Omental fat pad (tissue), 3 donors: ENCODE measurements at regions not wholly inside any gene's neighbourhood (a gene's known extent, or its start where the extent isn't known, plus 50 kb on each side); places are given as distances from the start of the nearest gene placed in this dataset.
"Not testable (repeated sequence)": the region's sequence is repeated elsewhere in the genome, so short reads cannot be mapped to it uniquely, and the experiment has no call there.

Experiments used
- ATAC-seq: fragments of 150-250 bp; one replicate; pipeline ENCODE4 v1.9.1; 2016; ENCODE audit warnings: mild to moderate bottlenecking, moderate library complexity; ENCODE audit not compliant: low FRiP score
- DNase-seq: peaks from one replicate; pipeline ENCODE4 v3.0.0-alpha.2; 2019; ENCODE audit warnings: low spot score
- CTCF ChIP-seq, 3 donors: fragments of 450-650 bp; IDR thresholded peaks; one replicate each; pipeline ENCODE4 v1.5.1; 2016 to 2017; ENCODE audit warnings: antibody characterized with exemption in 3 of 3, mild to moderate bottlenecking in 3 of 3, moderate library complexity in 2 of 3

- no peak for ATAC-seq
- TF ChIP-seq CTCF (IDR thresholded peaks at IDR 0.05), result no peak
- DNase-seq, result no peak
Measured at GRCh38 chr12:66753810-66754209, 74.9 kb upstream of the GRIP1 start.

GRCh38 chr12:66755727-66756395 is 77.0 kb upstream of the GRIP1 start:
- ATAC-seq, result no peak
- no peak for TF ChIP-seq CTCF (IDR thresholded peaks at IDR 0.05)
- DNase-seq, result no peak

GRCh38 chr12:66756631-66757030 is 77.8 kb upstream of the GRIP1 start:
- ATAC-seq, result no peak
- TF ChIP-seq CTCF (IDR thresholded peaks at IDR 0.05), result no peak
- no peak for DNase-seq

DNA sequence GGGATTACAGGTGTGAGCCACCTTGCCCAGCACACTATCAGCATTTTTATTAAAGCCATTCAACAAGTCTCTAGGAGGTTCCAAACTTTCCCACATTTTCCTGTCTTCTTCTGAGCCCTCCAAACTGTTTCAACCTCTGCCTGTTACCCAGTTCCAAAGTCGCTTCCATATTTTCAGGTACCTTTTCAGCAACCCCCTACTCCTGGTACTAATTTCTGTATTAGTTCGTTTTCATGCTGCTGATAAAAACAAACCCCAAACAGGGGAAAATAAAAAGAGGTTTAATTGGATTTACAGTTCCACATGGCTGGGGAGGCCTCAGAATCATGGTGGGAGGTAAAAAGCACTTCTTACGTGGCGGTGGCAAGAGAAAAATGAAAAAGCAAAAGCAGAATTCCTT is 81.2 kb upstream of the GRIP1 start:
- not testable (repeated sequence) for ATAC-seq, DNase-seq

DNA sequence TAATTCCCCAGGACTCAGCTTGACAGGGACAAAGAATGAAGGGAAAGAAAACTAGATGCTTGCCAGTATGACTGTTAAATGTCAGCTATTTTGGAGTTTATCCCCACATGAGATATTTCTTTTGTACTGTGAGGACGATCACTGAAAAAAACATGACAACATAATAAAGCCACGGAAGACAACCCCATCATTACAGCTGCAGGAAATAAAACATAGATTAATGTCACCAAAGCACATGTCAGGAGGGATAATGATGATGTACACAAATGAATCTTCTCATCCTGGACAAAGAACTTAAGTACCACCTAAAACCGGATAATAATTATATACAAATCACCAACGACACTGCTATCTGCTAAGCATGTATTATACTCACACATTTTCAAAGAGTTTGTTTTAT is 84.6 kb upstream of the GRIP1 start:
- DNase-seq, result no peak
- no peak for ATAC-seq
- no peak for TF ChIP-seq CTCF (IDR thresholded peaks at IDR 0.05)

- TF ChIP-seq CTCF (IDR thresholded peaks at IDR 0.05), result no peak
- ATAC-seq, result no peak
- DNase-seq, result no peak
Measured at GRCh38 chr12:66765204-66765603, 86.3 kb upstream of the GRIP1 start.

- TF ChIP-seq CTCF (IDR thresholded peaks at IDR 0.05), result no peak
- no peak for ATAC-seq
- no peak for DNase-seq
Measured at GRCh38 chr12:66767536-66767935, 88.7 kb upstream of the GRIP1 start.
